ENCODE measurements at regions not wholly inside any gene's neighbourhood (a gene's known extent, or its start where the extent isn't known, plus 50 kb on each side); places are given as distances from the start of the nearest gene placed in this dataset.

DNA sequence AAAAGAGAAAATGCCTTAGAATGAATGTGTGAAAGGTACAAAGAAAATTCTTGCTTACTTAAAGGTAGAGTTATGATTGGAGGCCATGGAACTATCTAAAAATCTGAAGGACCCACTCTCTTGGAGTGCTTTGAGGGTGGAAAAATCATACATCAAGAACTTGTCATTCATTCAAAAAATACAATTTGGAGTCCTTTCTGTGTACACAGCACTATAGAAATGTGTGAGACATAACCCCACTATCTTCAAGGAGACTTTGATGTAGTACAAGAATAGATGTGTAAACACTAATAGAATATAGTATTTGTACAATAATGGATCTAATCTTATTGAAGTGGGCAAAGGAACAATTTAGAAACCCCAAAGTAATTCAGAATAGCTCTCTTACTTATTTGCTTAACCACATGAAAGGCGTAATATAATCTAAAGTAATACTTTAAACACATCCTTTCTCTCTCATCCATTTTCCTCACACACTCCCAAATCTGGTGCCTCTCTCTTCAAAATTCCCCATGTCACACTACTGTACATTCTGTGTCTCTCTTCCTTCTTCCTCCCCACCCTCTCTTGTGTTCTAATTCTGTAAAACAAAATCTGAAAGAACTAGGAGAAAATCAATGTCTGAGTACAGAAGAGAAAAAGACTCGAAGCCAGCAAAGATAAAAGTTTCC lies 166.7 kb downstream of the DNAJB9 start:
- Histone ChIP-seq H3K36me3 (ENCODE audit: insufficient read depth in 1 of 2, low read depth in 1 of 2) (no peaks in the 10 kb centered on the region), H3K4me3 (no peak overlapping the region), H3K9me3 (no peaks in the 10 kb centered on the region), H3K27ac (no peak overlapping the region), H3K27me3 (ENCODE audit: insufficient read depth in 3 of 3, low read length in 2 of 3) (no peaks in the 10 kb centered on the region), H3K4me1 (no peaks in the 10 kb centered on the region)
- WGBS, 3 donors, result 77 to 83% (median 81%) methylated on average over 2 of the region's 2 CpGs
- intact Hi-C loops (cut with DNase I), result no loop called here
- TF ChIP-seq, protein P1, sequence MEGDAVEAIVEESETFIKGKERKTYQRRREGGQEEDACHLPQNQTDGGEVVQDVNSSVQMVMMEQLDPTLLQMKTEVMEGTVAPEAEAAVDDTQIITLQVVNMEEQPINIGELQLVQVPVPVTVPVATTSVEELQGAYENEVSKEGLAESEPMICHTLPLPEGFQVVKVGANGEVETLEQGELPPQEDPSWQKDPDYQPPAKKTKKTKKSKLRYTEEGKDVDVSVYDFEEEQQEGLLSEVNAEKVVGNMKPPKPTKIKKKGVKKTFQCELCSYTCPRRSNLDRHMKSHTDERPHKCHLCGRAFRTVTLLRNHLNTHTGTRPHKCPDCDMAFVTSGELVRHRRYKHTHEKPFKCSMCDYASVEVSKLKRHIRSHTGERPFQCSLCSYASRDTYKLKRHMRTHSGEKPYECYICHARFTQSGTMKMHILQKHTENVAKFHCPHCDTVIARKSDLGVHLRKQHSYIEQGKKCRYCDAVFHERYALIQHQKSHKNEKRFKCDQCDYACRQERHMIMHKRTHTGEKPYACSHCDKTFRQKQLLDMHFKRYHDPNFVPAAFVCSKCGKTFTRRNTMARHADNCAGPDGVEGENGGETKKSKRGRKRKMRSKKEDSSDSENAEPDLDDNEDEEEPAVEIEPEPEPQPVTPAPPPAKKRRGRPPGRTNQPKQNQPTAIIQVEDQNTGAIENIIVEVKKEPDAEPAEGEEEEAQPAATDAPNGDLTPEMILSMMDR (IDR thresholded peaks at IDR 0.05), result no peak
- no peak for ATAC-seq
- DNase-seq, result no peak

GRCh38 chr7:108770981-108771745 lies 201.5 kb downstream of the DNAJB9 start:
- intact Hi-C loops (cut with DNase I), result no loop called here
- ATAC-seq, result no peak
- DNase-seq, result no peak
- no peak overlapping the region for H3K4me3 ChIP-seq
- 69 to 73% (median 70%) methylated on average over 3 of the region's 3 CpGs for WGBS, 3 donors
- TF ChIP-seq, protein P1 (IDR thresholded peaks at IDR 0.05), result no peak
- H3K4me1 ChIP-seq, result no peaks in the 10 kb centered on the region
- H3K27ac ChIP-seq, result no peak overlapping the region
- H3K9me3 ChIP-seq, result no peaks in the 10 kb centered on the region
- H3K27me3 ChIP-seq (ENCODE audit: insufficient read depth in 3 of 3, low read length in 2 of 3), result no peaks in the 10 kb centered on the region
- H3K36me3 ChIP-seq (ENCODE audit: insufficient read depth in 1 of 2, low read depth in 1 of 2), result no peaks in the 10 kb centered on the region

GRCh38 chr7:108771853-108772252 lies 202.2 kb downstream of the DNAJB9 start:
- TF ChIP-seq, protein P1 (IDR thresholded peaks at IDR 0.05), result no peak
- no peak overlapping the region for H3K27ac ChIP-seq
- no peaks in the 10 kb centered on the region for H3K36me3 ChIP-seq (ENCODE audit: insufficient read depth in 1 of 2, low read depth in 1 of 2)
- no peaks in the 10 kb centered on the region for H3K27me3 ChIP-seq (ENCODE audit: insufficient read depth in 3 of 3, low read length in 2 of 3)
- intact Hi-C loops (cut with DNase I), result no loop called here
- H3K4me1 ChIP-seq, result no peaks in the 10 kb centered on the region
- H3K9me3 ChIP-seq, result no peaks in the 10 kb centered on the region
- ATAC-seq (no peak), DNase-seq (no peak)
- 53 to 62% (median 55%) methylated on average over 2 of the region's 2 CpGs for WGBS, 3 donors
- H3K4me3 ChIP-seq, result no peak overlapping the region

GRCh38 chr7:108777966-108778365 lies 208.3 kb downstream of the DNAJB9 start:
- H3K4me3 ChIP-seq, result no peak overlapping the region
- TF ChIP-seq, protein P1 (IDR thresholded peaks at IDR 0.05), result no peak
- ATAC-seq (no peak), DNase-seq (no peak)
- no peaks in the 10 kb centered on the region for H3K36me3 ChIP-seq (ENCODE audit: insufficient read depth in 1 of 2, low read depth in 1 of 2)
- no peak overlapping the region for H3K27ac ChIP-seq
- no peaks in the 10 kb centered on the region for H3K9me3 ChIP-seq
- WGBS, 3 donors, result 62 to 68% (median 63%) methylated on average over 1 of the region's 1 CpG
- intact Hi-C loops (cut with DNase I), result no loop called here
- no peaks in the 10 kb centered on the region for H3K27me3 ChIP-seq (ENCODE audit: insufficient read depth in 3 of 3, low read length in 2 of 3)
- no peaks in the 10 kb centered on the region for H3K4me1 ChIP-seq
